HFFc6 (cell line): ENCODE measurements at regions not wholly inside any gene's neighbourhood (a gene's known extent, or its start where the extent isn't known, plus 50 kb on each side); places are given as distances from the start of the nearest gene placed in this dataset.

Source experiments
- DNase-seq: peaks from one replicate; pipeline ENCODE4 v3.0.0-alpha.2; 2018
- H3K27ac Mint-ChIP-seq: 2 replicates; pipeline ENCODE4 v1.8.0; 2020; ENCODE audit warnings: mild to moderate bottlenecking, mixed read lengths
- H3K27me3 Mint-ChIP-seq: 2 replicates; pipeline ENCODE4 v1.8.0; 2021; ENCODE audit warnings: mild to moderate bottlenecking, moderate library complexity, mixed read lengths; ENCODE audit not compliant: insufficient read depth
- H3K36me3 Mint-ChIP-seq: 2 replicates; pipeline ENCODE4 v1.8.0; 2021; ENCODE audit warnings: low read depth, mixed read lengths
- H3K4me1 Mint-ChIP-seq: 2 replicates; pipeline ENCODE4 v1.8.0; 2020; ENCODE audit warnings: low read depth, mixed read lengths
- H3K4me3 Mint-ChIP-seq: 2 replicates; pipeline ENCODE4 v1.8.0; 2020; ENCODE audit warnings: mild to moderate bottlenecking, moderate library complexity, mixed read lengths
- H3K9me3 Mint-ChIP-seq: 2 replicates; pipeline ENCODE4 v1.8.0; 2020; ENCODE audit warnings: mild to moderate bottlenecking, mixed read lengths
- TF ChIP-seq, protein P1 (sequence below): fragments of 200-600 bp; sonication (generic); IDR thresholded peaks from 2 replicates; pipeline ENCODE4 v1.5.0; 2021; ENCODE audit warnings: antibody characterized with exemption, mild to moderate bottlenecking

DNA sequence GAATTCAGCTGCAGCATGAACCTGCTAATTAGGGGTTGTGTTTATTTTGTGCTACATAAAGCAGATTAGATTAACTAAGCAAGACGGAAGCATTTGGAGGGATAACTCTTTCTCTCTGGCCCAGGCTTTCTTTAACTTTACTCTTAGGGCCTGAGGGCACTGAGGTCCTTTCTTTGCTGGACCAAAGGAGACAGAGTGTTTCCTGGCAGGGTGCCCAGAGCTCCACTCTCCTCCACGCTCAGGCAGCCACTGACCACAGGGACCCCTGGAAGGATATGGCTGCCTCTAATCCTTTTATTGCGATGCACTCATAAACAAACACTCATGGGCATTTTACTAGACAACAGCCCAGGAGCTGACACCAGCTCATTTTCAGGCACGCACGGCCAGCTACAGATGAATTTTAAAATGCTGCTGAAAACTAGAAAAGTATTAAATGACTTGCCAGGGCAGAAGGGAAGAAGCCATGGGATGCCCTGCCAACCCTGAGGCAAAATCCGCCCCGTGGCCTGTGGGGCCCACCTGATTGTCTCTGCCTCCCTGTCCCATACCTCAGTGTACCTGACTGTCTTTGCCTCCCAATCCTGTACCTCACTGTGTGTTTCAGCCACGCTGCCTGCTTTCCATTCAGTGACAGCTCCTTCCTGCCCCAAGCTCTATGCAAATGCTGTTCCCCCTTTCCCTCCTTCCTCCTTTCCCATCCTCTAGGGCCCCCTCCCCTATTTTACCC is 192.6 kb upstream of the NAV2 start:
- H3K4me3 Mint-ChIP-seq = no peak overlapping the region
- no peaks in the 10 kb centered on the region for H3K4me1 Mint-ChIP-seq
- peaks cover 58% of the 10 kb centered on the region for H3K27me3 Mint-ChIP-seq
- DNase-seq = no peak
- no peak overlapping the region for H3K27ac Mint-ChIP-seq
- no peaks in the 10 kb centered on the region for H3K36me3 Mint-ChIP-seq
- TF ChIP-seq, protein P1, sequence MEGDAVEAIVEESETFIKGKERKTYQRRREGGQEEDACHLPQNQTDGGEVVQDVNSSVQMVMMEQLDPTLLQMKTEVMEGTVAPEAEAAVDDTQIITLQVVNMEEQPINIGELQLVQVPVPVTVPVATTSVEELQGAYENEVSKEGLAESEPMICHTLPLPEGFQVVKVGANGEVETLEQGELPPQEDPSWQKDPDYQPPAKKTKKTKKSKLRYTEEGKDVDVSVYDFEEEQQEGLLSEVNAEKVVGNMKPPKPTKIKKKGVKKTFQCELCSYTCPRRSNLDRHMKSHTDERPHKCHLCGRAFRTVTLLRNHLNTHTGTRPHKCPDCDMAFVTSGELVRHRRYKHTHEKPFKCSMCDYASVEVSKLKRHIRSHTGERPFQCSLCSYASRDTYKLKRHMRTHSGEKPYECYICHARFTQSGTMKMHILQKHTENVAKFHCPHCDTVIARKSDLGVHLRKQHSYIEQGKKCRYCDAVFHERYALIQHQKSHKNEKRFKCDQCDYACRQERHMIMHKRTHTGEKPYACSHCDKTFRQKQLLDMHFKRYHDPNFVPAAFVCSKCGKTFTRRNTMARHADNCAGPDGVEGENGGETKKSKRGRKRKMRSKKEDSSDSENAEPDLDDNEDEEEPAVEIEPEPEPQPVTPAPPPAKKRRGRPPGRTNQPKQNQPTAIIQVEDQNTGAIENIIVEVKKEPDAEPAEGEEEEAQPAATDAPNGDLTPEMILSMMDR = no peak
- no peaks in the 10 kb centered on the region for H3K9me3 Mint-ChIP-seq

DNA sequence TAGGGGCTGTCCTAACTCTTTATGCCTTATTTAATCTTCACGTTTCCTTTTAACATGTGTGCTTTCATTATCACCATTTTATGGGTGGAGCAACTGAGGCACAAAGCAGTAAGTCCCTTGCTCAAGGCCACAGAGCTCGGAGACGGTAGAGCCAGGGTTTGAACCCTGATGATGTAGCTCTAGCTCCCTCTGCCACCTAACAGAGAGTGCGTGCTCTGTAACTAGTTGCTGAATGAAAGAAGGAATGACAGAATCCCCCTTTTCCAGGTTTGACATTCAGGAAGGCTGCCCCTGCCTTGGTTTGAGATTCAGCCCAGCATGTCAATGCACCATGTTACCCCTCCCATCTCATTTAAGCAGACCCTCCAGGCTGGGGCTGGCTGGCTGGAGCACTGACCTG is 193.3 kb upstream of the NAV2 start:
- Mint-ChIP-seq H3K27ac (no peak overlapping the region), H3K4me3 (no peak overlapping the region), H3K4me1 (no peaks in the 10 kb centered on the region), H3K27me3 (peaks cover 56% of the 10 kb centered on the region), H3K9me3 (no peaks in the 10 kb centered on the region), H3K36me3 (no peaks in the 10 kb centered on the region)
- TF ChIP-seq, protein P1 = no peak
- DNase-seq = no peak

DNA sequence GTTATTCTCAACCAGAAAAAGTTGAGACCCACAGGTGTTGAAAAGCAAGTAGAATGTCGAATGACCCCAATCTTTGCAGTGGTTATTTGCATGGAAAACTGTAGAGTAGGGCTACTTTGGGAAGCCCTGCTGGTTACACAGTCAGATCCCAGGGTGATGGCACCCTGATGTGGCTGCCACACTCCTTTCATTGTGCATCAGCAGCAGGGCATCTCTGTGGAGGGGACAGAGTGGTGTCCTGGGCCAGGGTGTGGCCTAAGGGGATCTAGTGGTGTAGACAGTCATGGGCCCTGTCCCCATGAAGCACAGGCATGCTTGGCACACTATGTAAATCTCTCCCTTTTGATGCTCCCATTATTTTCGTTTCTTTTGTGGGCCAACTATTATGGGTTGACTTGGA is 199.4 kb upstream of the NAV2 start:
- TF ChIP-seq, protein P1 = no peak
- no peak for DNase-seq
- Mint-ChIP-seq H3K27me3 (peaks cover 61% of the 10 kb centered on the region), H3K4me3 (no peak overlapping the region), H3K27ac (no peak overlapping the region), H3K4me1 (peaks cover 4% of the 10 kb centered on the region; the same call in 1 of the 2 replicates), H3K9me3 (no peaks in the 10 kb centered on the region), H3K36me3 (no peaks in the 10 kb centered on the region)

DNA sequence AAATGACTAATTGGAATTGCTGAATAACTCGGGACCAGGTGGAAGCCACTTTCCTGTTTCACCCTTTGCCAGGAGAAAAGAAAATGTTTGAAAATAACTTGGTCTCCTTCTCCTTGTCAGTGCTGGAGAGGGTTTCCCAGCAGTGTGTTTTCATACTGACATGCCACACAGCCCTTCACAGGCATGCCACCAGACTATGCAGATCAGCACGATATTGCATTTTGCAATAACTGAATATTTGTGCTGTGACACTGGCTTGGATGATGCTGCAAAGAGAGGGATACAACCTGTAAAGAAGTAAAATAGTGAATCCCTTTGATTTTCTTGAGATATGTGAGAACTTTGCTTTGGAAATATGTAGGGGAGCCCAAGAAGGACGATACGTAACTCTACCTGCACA is 200.0 kb upstream of the NAV2 start:
- Mint-ChIP-seq H3K27ac (no peak overlapping the region), H3K27me3 (peaks cover 60% of the 10 kb centered on the region), H3K4me1 (peaks cover 8% of the 10 kb centered on the region; the same call in 1 of the 2 replicates), H3K36me3 (no peaks in the 10 kb centered on the region), H3K9me3 (no peaks in the 10 kb centered on the region), H3K4me3 (no peak overlapping the region)
- DNase-seq = no peak
- TF ChIP-seq, protein P1 = no peak

DNA sequence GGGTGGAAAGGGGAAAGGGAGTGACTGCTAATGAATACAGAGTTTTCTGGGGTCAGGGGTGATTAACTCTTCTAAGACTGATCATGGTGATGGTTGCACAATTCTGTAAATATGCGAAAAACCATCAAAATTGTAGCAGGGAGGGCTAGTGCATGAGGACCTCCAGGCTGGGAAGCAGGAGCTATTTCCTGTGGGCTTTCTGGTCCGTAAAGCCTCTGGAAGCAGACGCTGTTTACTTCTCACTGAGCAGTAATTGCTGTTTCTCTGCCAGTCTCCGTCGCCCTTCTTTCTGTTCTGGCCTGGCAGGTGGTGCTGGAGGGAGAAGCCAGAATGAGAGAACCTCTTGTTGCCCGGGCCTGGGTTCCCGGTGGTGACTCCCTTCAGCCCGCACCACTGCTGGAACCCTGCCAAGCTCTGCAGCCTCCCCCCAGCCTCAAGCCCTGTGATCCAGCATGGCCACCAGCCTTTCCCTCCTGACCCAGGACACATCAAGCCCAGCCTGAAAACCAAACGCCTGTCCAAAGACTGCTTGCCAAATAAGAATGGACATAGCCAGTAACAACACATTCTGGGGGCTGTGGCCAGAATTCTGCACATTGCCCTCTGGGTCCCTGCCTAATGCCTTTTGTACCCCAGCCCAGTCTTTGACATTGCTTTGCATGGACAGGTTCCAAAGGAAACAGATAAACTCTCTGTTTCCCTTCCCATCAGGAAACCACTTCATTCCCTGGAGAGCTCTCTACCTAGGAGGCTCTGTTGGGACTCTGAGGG is 201.0 kb upstream of the NAV2 start:
- no peak for DNase-seq
- no peak overlapping the region for H3K27ac Mint-ChIP-seq
- TF ChIP-seq, protein P1 = no peak
- peaks cover 57% of the 10 kb centered on the region for H3K27me3 Mint-ChIP-seq
- H3K36me3 Mint-ChIP-seq = no peaks in the 10 kb centered on the region
- no peak overlapping the region for H3K4me3 Mint-ChIP-seq
- no peaks in the 10 kb centered on the region for H3K9me3 Mint-ChIP-seq
- H3K4me1 Mint-ChIP-seq = peaks cover 8% of the 10 kb centered on the region; the same call in 1 of the 2 replicates
